ENCODE measurements at regions not wholly inside any gene's neighbourhood (a gene's known extent, or its start where the extent isn't known, plus 50 kb on each side); places are given as distances from the start of the nearest gene placed in this dataset.

DNA sequence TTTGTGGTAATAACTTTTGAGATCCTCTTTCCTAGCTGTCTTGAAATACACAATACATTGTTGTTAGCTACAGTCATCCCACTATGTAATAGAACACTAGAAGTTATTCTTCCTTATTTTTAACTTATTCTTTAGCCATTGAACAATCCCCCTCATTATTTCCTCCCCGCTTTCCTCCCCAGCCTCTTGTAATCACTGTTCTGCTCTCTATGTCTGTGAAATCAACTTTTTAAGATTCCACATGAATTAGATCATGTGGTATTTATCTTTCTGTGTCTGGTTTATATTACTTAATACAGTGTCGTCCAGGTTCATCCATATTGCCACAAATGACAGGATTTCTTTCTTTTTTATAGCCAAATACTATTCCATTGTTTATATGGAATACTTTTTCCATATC is 72.9 kb downstream of the SLC10A2 start:
- TF ChIP-seq EZH2 (IDR thresholded peaks at IDR 0.05; ENCODE audit: low read depth): no peak
- TF ChIP-seq, protein P1, sequence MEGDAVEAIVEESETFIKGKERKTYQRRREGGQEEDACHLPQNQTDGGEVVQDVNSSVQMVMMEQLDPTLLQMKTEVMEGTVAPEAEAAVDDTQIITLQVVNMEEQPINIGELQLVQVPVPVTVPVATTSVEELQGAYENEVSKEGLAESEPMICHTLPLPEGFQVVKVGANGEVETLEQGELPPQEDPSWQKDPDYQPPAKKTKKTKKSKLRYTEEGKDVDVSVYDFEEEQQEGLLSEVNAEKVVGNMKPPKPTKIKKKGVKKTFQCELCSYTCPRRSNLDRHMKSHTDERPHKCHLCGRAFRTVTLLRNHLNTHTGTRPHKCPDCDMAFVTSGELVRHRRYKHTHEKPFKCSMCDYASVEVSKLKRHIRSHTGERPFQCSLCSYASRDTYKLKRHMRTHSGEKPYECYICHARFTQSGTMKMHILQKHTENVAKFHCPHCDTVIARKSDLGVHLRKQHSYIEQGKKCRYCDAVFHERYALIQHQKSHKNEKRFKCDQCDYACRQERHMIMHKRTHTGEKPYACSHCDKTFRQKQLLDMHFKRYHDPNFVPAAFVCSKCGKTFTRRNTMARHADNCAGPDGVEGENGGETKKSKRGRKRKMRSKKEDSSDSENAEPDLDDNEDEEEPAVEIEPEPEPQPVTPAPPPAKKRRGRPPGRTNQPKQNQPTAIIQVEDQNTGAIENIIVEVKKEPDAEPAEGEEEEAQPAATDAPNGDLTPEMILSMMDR (conservative IDR thresholded peaks at IDR 0.05): no peak
